ACHN (cell line): ENCODE measurements at regions not wholly inside any gene's neighbourhood (a gene's known extent, or its start where the extent isn't known, plus 50 kb on each side); places are given as distances from the start of the nearest gene placed in this dataset.
"Not testable (repeated sequence)": the region's sequence is repeated elsewhere in the genome, so short reads cannot be mapped to it uniquely, and the experiment has no call there.

Source experiments
- DNase-seq: peaks from one replicate; pipeline ENCODE4 v3.0.0-alpha.2; 2015
- in situ Hi-C: cut with HindIII; loops from 2 replicates; pipeline ENCODE4 v1.10.0; 2017; ENCODE audit warnings: low sequenced_read_pairs, low pct_ligation_motif_present, low pct_unique_long_range_greater_than_20kb

GRCh38 chr4:138867404-138867803 lies 148.2 kb upstream of the NOCT start:
- in situ Hi-C loops: no loop called here

DNA sequence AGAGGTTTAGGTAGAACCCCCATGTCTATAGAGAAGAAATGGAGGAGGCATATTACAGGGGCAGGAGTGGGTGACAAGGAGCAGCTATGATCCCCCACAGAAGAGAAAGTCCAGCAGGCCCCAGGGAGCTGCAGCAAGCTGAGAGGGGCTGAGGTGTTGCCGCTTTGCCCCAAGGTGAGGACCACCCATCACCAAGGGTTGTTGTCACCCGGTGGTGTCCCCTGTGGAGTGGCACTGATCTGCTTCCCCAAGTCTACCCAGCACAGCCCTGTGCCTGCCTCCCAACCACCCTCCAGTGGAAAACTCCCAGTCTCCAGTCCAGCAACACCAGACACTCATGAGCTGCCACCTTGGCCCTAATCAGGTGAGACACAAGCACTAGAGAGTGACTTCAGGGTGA lies 149.3 kb upstream of the NOCT start:
- no peak for DNase-seq
- in situ Hi-C loops: no loop called here

More at GRCh38 chr4:138867404-138867803, 148.2 kb upstream of the NOCT start:
- no peak for DNase-seq

- in situ Hi-C loops: no loop called here
- DNase-seq: no peak
Measured at GRCh38 chr4:138865765-138866164, 149.8 kb upstream of the NOCT start.

- in situ Hi-C loops: no loop called here
- no peak for DNase-seq
Measured at GRCh38 chr4:138864961-138865720, 150.4 kb upstream of the NOCT start.

DNA sequence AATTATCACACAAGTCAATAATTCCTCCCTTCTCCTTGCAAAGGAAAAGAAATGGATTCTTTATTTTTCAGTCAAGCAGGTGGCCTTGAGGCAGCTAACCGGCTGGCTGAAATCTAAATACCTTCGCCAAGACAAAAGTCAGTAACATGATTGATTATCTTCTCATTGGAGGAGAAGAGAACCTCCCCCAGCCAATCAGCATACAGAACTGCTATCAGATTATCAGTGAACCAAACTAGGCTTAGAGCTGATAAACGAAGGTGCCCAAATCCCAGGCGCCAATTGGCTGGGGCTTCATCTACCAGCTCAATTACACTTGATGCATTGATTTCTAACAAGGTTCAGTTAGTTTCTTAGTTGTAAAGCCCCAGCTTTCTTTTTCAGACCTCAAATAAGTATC lies 152.4 kb upstream of the NOCT start:
- DNase-seq: no peak
- in situ Hi-C loops: no loop called here

DNA sequence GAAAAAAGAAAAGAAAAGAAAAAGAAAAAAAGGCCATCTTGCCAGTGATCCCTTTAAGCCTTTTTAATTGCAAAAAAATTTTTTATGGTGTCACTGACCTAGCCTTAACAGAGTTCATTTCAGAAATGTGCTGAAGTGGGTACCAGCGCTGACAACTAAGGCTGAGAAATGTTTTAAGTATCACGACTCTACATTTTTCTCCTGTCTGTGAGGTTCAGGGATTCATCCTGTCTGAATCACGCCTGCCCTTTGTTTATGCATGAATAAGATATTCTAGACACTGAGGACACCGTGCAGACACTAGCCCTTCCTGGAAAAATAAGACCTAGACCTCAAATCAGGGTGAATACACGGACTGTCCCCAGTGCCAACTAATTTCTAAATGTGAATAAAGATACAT lies 154.4 kb upstream of the NOCT start:
- DNase-seq: no peak
- in situ Hi-C loops: no loop called here

DNA sequence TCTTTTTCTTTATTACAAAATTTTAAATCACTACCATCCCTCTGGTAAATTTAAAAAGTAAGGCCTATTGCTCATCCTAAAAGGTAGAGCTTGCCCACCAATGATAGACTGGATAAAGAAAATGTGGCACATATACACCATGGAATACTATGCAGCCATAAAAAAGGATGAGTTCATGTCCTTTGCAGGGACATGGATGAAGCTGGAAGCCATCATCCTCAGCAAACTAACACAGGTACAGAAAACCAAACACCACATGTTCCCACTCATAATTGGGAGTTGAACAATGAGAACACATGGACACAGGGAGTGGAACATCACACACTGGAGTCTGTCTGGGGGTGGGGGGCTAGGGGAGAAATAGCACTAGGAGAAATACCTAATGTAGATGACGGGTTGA lies 155.2 kb upstream of the NOCT start:
- in situ Hi-C loops, DNase-seq: not testable (repeated sequence)

- in situ Hi-C loops: no loop called here
- DNase-seq: peak; percentile 10
Measured at GRCh38 chr4:138859254-138859653, 156.3 kb upstream of the NOCT start.

GRCh38 chr4:138858419-138858818 lies 157.2 kb upstream of the NOCT start:
- in situ Hi-C loops: no loop called here

DNA sequence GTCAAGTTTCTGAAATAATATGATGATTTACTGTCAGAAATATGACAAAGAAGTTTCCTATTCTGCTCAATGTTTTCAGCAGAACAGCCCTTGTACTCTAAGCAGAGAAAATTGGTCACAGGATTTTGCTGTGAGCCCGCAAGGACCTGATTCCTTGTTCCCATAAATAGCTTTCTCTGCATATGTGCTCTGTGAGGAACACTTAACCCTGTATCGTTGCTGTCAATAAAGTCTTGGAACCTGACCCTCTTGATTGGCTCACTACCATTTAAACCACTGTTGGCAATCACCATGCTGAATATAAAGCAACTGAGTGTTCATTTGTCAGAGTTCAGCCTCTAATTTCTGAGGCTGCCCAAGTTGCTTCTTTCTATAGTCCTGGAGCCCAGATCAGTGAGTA lies 158.2 kb upstream of the NOCT start:
- in situ Hi-C loops: no loop called here
- no peak for DNase-seq

More at GRCh38 chr4:138858419-138858818, 157.2 kb upstream of the NOCT start:
- no peak for DNase-seq

GRCh38 chr4:138852681-138853080 lies 162.9 kb upstream of the NOCT start:
- in situ Hi-C loops: no loop called here
- DNase-seq: no peak

DNA sequence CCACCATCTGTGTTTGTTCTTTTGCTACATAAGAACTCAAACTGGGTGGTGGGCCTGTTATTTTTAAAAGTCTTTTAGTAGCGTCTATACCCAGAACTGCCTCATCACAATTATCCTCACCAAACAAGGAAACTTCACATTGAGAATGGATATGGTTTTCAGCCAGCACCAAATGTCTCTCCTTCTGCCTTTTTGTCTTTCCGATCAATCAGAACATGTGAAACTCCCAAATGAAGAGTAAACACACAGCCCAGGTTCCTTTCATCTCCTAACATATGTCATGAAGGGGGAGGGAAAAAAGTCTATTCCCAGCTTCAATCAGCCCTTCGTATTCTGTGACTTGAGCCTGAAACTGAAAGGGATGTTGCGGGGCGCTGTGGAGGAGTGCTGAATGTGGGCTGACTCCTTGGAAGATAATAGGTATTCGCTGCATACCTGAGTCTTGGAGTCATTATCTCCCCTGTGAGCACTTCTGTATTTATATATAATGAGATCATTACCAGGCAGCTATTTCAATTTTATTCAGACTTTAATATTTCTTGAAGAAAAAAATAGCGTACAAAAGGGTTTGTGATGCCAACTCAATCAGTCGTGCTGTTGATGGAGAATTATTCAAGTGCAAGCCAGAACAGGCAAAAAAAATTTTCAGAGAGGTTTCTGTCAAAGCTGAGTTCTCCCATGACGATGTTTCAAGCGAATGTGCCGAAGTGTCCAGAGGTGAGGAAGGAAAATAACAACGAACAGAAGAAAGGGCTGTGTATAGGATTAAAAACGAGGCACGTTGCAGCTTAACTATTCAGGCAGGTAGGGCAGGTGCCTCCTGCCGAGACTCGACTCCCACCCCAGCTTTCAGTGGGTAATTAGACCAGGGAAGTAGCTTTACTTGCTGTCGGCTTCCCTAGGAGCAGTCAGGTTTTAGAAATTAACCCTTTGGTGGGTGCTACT lies 163.9 kb upstream of the NOCT start:
- DNase-seq: peak; percentile 8
- in situ Hi-C loops: no loop called here

DNA sequence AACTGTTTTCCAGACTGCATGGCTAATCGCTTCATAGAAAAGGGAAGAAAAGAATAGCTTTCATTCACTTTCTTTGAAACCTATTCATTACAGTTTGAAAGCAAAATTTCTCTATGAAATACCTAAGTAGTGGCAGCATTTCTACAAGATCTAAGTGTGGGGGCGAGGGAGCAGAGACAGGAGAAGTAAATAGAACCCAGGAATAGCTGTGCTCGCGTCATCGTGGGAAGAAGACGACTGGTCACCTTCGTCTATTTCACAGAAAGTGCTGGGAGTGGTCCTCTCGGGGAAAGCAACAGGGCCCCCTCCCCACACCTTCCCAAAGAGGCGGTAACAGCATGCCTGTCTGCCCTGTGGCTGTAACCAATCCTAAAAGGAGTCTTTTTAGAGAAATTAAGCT lies 169.9 kb upstream of the NOCT start:
- DNase-seq: no peak
- in situ Hi-C loops: no loop called here

DNA sequence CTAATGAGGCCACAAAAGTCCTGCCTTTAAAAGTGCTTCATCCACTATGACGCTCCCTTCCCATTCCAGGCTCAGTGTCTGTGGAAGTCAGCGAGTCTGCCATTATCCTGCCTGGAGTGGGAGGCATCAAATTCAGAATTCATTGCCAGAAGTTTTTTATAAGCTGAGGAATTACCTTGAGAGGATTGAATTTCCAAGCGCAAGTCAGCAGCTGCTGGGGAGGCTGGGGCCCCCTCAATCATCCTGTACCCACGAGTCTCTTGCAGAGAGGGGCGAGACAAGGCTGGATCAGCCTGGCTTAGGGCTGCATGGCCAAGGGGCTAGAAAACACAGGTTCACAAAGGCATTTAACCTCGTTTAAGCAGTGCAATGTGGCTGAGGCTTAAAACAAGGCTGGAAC lies 170.5 kb upstream of the NOCT start:
- in situ Hi-C loops: no loop called here
- DNase-seq: no peak

- in situ Hi-C loops: no loop called here
- DNase-seq: no peak
Measured at GRCh38 chr4:138843616-138844015, 172.0 kb upstream of the NOCT start.

- in situ Hi-C loops: no loop called here
- no peak for DNase-seq
Measured at GRCh38 chr4:138841343-138841742, 174.2 kb upstream of the NOCT start.

DNA sequence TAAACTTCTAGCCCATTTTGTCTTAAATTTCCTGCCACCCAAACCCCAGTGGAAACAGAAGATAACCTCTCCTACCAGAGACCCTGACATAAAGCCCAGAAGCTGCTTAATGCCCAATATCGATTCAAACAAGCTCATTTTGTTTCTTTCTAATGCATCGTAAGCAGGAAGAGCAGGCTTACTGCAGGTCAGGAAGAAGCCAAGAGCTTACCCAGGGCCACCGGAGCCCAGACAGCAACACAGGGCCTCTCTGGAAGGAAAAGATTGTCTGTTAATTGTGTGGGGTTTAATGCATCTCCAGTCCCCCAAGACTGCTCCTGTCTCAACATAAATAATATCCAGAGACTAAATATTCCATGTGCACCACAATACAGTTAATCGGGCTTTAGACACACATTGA lies 177.3 kb upstream of the NOCT start:
- DNase-seq: no peak
- in situ Hi-C loops: no loop called here

DNA sequence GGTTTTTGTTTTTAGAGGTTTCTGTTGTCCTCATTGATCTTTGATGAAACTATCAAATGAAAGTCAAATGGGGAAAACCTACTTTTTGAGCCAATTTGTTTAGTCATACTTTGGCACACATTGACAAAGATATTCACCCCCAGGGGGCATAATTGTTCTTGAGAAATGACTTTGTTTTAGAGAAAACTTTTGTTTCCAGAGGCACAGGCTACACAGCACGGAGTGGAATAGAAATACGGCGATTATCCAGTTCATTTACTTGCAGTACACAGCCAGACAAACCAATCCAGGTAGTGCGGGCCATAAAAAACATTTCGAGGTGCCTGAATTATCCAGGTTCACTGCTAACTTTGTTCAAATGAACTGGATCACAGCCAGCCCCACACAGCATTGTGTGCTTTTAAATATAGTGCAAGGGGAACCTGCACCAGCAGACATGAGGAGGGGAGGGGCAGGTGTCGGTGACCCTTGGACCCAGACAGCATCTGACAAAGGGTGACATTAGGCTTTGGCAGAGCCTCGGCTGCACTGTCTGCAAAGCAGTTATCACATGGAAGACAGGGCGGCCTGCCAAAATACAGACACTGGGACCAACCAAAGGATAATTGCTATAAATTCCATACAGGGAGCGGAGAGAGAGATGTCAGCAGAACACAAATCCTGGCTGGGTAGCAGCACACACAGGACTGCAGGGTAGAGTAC lies 179.6 kb upstream of the NOCT start:
- in situ Hi-C loops: no loop called here
- DNase-seq: peak; percentile 47

GRCh38 chr4:138833974-138834373 lies 181.6 kb upstream of the NOCT start:
- peak; percentile 65 for DNase-seq
- in situ Hi-C loops: no loop called here
